PFSK-1 (cell line): ENCODE measurements at regions not wholly inside any gene's neighbourhood (a gene's known extent, or its start where the extent isn't known, plus 50 kb on each side); places are given as distances from the start of the nearest gene placed in this dataset.

Experiments
- FOXP2 ChIP-seq: optimal IDR thresholded peaks from 2 replicates; pipeline ENCODE3; 2011; ENCODE audit warnings: borderline replicate concordance, control low read depth, inconsistent platforms; ENCODE audit not compliant: insufficient read depth; ENCODE audit errors: extremely low read length, extremely low read depth
- POLR2AphosphoS5 ChIP-seq: IDR thresholded peaks from 2 replicates; pipeline ENCODE4 v1.6.1; 2012; ENCODE audit warnings: low read depth, mild to moderate bottlenecking, control low read depth, low read length, moderate library complexity
- REST ChIP-seq, 2 experiments: IDR thresholded peaks; 2 replicates each; pipeline versions ENCODE4 v1.6.1 to v1.8.0; 2011 to 2012; ENCODE audit warnings: low read depth in 2 of 2, low read length in 2 of 2, control low read depth in 1 of 2, inconsistent platforms in 1 of 2, mild to moderate bottlenecking in 1 of 2, moderate library complexity in 1 of 2; ENCODE audit not compliant: insufficient read depth in 1 of 2
- SIN3A ChIP-seq: IDR thresholded peaks from 2 replicates; pipeline ENCODE4 v1.6.1; 2012; ENCODE audit warnings: mild to moderate bottlenecking, low read length, moderate library complexity, borderline replicate concordance; ENCODE audit not compliant: insufficient read depth
- TAF1 ChIP-seq: IDR thresholded peaks from 2 replicates; pipeline ENCODE4 v1.6.1; 2012; ENCODE audit warnings: low read length, control low read depth, borderline replicate concordance; ENCODE audit not compliant: insufficient read depth

- TF ChIP-seq POLR2AphosphoS5 = no peak
- no peak for TF ChIP-seq SIN3A
- TF ChIP-seq FOXP2 = no peak
These were observed 127.6 kb upstream of the HS6ST1 start for GRCh38 chr2:128446049-128446873.

- no peak for TF ChIP-seq TAF1
- TF ChIP-seq SIN3A = no peak
- no peak for TF ChIP-seq REST (IDR thresholded peaks at IDR 0.05; ENCODE audit: insufficient read depth in 1 of 2, low read depth in 2 of 2, low read length in 2 of 2)
- TF ChIP-seq POLR2AphosphoS5 = no peak
- TF ChIP-seq FOXP2 = no peak
These were observed 128.3 kb upstream of the HS6ST1 start for GRCh38 chr2:128446874-128447537.

GRCh38 chr2:128447538-128447995 is 128.9 kb upstream of the HS6ST1 start:
- TF ChIP-seq SIN3A = no peak
- no peak for TF ChIP-seq REST (IDR thresholded peaks at IDR 0.05; ENCODE audit: insufficient read depth in 1 of 2, low read depth in 2 of 2, low read length in 2 of 2)
- TF ChIP-seq POLR2AphosphoS5 = no peak
- TF ChIP-seq TAF1 = no peak
- TF ChIP-seq FOXP2 = no peak

GRCh38 chr2:128448331-128449225 is 129.9 kb upstream of the HS6ST1 start:
- TF ChIP-seq POLR2AphosphoS5 (no peak), FOXP2 (no peak), SIN3A (no peak), REST (IDR thresholded peaks at IDR 0.05; ENCODE audit: insufficient read depth in 1 of 2, low read depth in 2 of 2, low read length in 2 of 2) (no peak)
